ENCODE measurements at regions not wholly inside any gene's neighbourhood (a gene's known extent, or its start where the extent isn't known, plus 50 kb on each side); places are given as distances from the start of the nearest gene placed in this dataset.

GRCh38 chr2:173652767-173653431 lies 298.2 kb downstream of the CDCA7 start:
- H3K9me3 ChIP-seq (ENCODE audit: control insufficient read depth in 1 of 2, low read length in 2 of 2) = peaks cover 0 to 7% of the 10 kb centered on the region in 2 donors
- no peak overlapping the region for H3K27ac ChIP-seq (ENCODE audit: low read length)
- no peaks in the 10 kb centered on the region for H3K27me3 ChIP-seq (ENCODE audit: low read depth, low read length)
- no peaks in the 10 kb centered on the region for H3K4me1 ChIP-seq (ENCODE audit: control insufficient read depth in 1 of 2, insufficient read depth in 2 of 2, low read length in 2 of 2)
- H3K36me3 ChIP-seq (ENCODE audit: control insufficient read depth in 1 of 2, insufficient read depth in 2 of 2, low read length in 2 of 2) = no peaks in the 10 kb centered on the region
- no peak overlapping the region for H3K4me3 ChIP-seq (ENCODE audit: low read depth in 1 of 2, low read length in 2 of 2)

- Histone ChIP-seq H3K36me3 (ENCODE audit: control insufficient read depth in 1 of 2, insufficient read depth in 2 of 2, low read length in 2 of 2) (no peaks in the 10 kb centered on the region), H3K9me3 (ENCODE audit: control insufficient read depth in 1 of 2, low read length in 2 of 2) (peaks cover 0 to 7% of the 10 kb centered on the region in 2 donors), H3K4me3 (ENCODE audit: low read depth in 1 of 2, low read length in 2 of 2) (no peak overlapping the region), H3K27me3 (ENCODE audit: low read depth, low read length) (no peaks in the 10 kb centered on the region), H3K4me1 (ENCODE audit: control insufficient read depth in 1 of 2, insufficient read depth in 2 of 2, low read length in 2 of 2) (no peaks in the 10 kb centered on the region), H3K27ac (ENCODE audit: low read length) (no peak overlapping the region)
These were observed 298.7 kb downstream of the CDCA7 start for GRCh38 chr2:173653432-173653805.

GRCh38 chr2:173654161-173654895 lies 299.7 kb downstream of the CDCA7 start:
- H3K27ac ChIP-seq (ENCODE audit: low read length) = no peak overlapping the region
- no peaks in the 10 kb centered on the region for H3K27me3 ChIP-seq (ENCODE audit: low read depth, low read length)
- no peaks in the 10 kb centered on the region for H3K36me3 ChIP-seq (ENCODE audit: control insufficient read depth in 1 of 2, insufficient read depth in 2 of 2, low read length in 2 of 2)
- H3K9me3 ChIP-seq (ENCODE audit: control insufficient read depth in 1 of 2, low read length in 2 of 2) = peaks cover 0 to 7% of the 10 kb centered on the region in 2 donors
- no peaks in the 10 kb centered on the region for H3K4me1 ChIP-seq (ENCODE audit: control insufficient read depth in 1 of 2, insufficient read depth in 2 of 2, low read length in 2 of 2)
- no peak overlapping the region for H3K4me3 ChIP-seq (ENCODE audit: low read depth in 1 of 2, low read length in 2 of 2)

GRCh38 chr2:173654896-173655265 lies 300.2 kb downstream of the CDCA7 start:
- H3K27ac ChIP-seq (ENCODE audit: low read length) = no peak overlapping the region
- H3K4me3 ChIP-seq (ENCODE audit: low read depth in 1 of 2, low read length in 2 of 2) = no peak overlapping the region
- H3K27me3 ChIP-seq (ENCODE audit: low read depth, low read length) = no peaks in the 10 kb centered on the region
- no peaks in the 10 kb centered on the region for H3K36me3 ChIP-seq (ENCODE audit: control insufficient read depth in 1 of 2, insufficient read depth in 2 of 2, low read length in 2 of 2)
- no peaks in the 10 kb centered on the region for H3K4me1 ChIP-seq (ENCODE audit: control insufficient read depth in 1 of 2, insufficient read depth in 2 of 2, low read length in 2 of 2)
- H3K9me3 ChIP-seq (ENCODE audit: control insufficient read depth in 1 of 2, low read length in 2 of 2) = peaks cover 0 to 7% of the 10 kb centered on the region in 2 donors

- no peak overlapping the region for H3K4me3 ChIP-seq (ENCODE audit: low read depth in 1 of 2, low read length in 2 of 2)
- no peaks in the 10 kb centered on the region for H3K36me3 ChIP-seq (ENCODE audit: control insufficient read depth in 1 of 2, insufficient read depth in 2 of 2, low read length in 2 of 2)
- H3K27me3 ChIP-seq (ENCODE audit: low read depth, low read length) = no peaks in the 10 kb centered on the region
- no peaks in the 10 kb centered on the region for H3K4me1 ChIP-seq (ENCODE audit: control insufficient read depth in 1 of 2, insufficient read depth in 2 of 2, low read length in 2 of 2)
- H3K9me3 ChIP-seq (ENCODE audit: control insufficient read depth in 1 of 2, low read length in 2 of 2) = peaks cover 0 to 7% of the 10 kb centered on the region in 2 donors
- H3K27ac ChIP-seq (ENCODE audit: low read length) = no peak overlapping the region
These were observed 301.4 kb downstream of the CDCA7 start for GRCh38 chr2:173656086-173656485.

- Histone ChIP-seq H3K9me3 (ENCODE audit: control insufficient read depth in 1 of 2, low read length in 2 of 2) (no peaks in the 10 kb centered on the region), H3K4me1 (ENCODE audit: control insufficient read depth in 1 of 2, insufficient read depth in 2 of 2, low read length in 2 of 2) (no peaks in the 10 kb centered on the region), H3K27ac (ENCODE audit: low read length) (no peak overlapping the region), H3K27me3 (ENCODE audit: low read depth, low read length) (no peaks in the 10 kb centered on the region), H3K36me3 (ENCODE audit: control insufficient read depth in 1 of 2, insufficient read depth in 2 of 2, low read length in 2 of 2) (no peaks in the 10 kb centered on the region), H3K4me3 (ENCODE audit: low read depth in 1 of 2, low read length in 2 of 2) (no peak overlapping the region)
These were observed 303.5 kb downstream of the CDCA7 start for GRCh38 chr2:173657996-173658717.

- Histone ChIP-seq H3K36me3 (ENCODE audit: control insufficient read depth in 1 of 2, insufficient read depth in 2 of 2, low read length in 2 of 2) (no peaks in the 10 kb centered on the region), H3K4me3 (ENCODE audit: low read depth in 1 of 2, low read length in 2 of 2) (no peak overlapping the region), H3K4me1 (ENCODE audit: control insufficient read depth in 1 of 2, insufficient read depth in 2 of 2, low read length in 2 of 2) (no peaks in the 10 kb centered on the region), H3K9me3 (ENCODE audit: control insufficient read depth in 1 of 2, low read length in 2 of 2) (no peaks in the 10 kb centered on the region), H3K27ac (ENCODE audit: low read length) (no peak overlapping the region), H3K27me3 (ENCODE audit: low read depth, low read length) (no peaks in the 10 kb centered on the region)
These were observed 304.3 kb downstream of the CDCA7 start for GRCh38 chr2:173658946-173659371.

- Histone ChIP-seq H3K4me1 (ENCODE audit: control insufficient read depth in 1 of 2, insufficient read depth in 2 of 2, low read length in 2 of 2) (no peaks in the 10 kb centered on the region), H3K36me3 (ENCODE audit: control insufficient read depth in 1 of 2, insufficient read depth in 2 of 2, low read length in 2 of 2) (no peaks in the 10 kb centered on the region), H3K27me3 (ENCODE audit: low read depth, low read length) (no peaks in the 10 kb centered on the region), H3K4me3 (ENCODE audit: low read depth in 1 of 2, low read length in 2 of 2) (no peak overlapping the region), H3K9me3 (ENCODE audit: control insufficient read depth in 1 of 2, low read length in 2 of 2) (no peaks in the 10 kb centered on the region), H3K27ac (ENCODE audit: low read length) (no peak overlapping the region)
These were observed 304.8 kb downstream of the CDCA7 start for GRCh38 chr2:173659509-173659908.

- H3K27me3 ChIP-seq (ENCODE audit: low read depth, low read length) = no peaks in the 10 kb centered on the region
- no peaks in the 10 kb centered on the region for H3K36me3 ChIP-seq (ENCODE audit: control insufficient read depth in 1 of 2, insufficient read depth in 2 of 2, low read length in 2 of 2)
- no peak overlapping the region for H3K4me3 ChIP-seq (ENCODE audit: low read depth in 1 of 2, low read length in 2 of 2)
- H3K4me1 ChIP-seq (ENCODE audit: control insufficient read depth in 1 of 2, insufficient read depth in 2 of 2, low read length in 2 of 2) = no peaks in the 10 kb centered on the region
- H3K9me3 ChIP-seq (ENCODE audit: control insufficient read depth in 1 of 2, low read length in 2 of 2) = no peaks in the 10 kb centered on the region
- no peak overlapping the region for H3K27ac ChIP-seq (ENCODE audit: low read length)
These were observed 303.6 kb downstream of the SP3 start for GRCh38 chr2:173661586-173661985.

- Histone ChIP-seq H3K27ac (ENCODE audit: low read length) (no peak overlapping the region), H3K36me3 (ENCODE audit: control insufficient read depth in 1 of 2, insufficient read depth in 2 of 2, low read length in 2 of 2) (no peaks in the 10 kb centered on the region), H3K4me1 (ENCODE audit: control insufficient read depth in 1 of 2, insufficient read depth in 2 of 2, low read length in 2 of 2) (no peaks in the 10 kb centered on the region), H3K27me3 (ENCODE audit: low read depth, low read length) (no peaks in the 10 kb centered on the region), H3K4me3 (ENCODE audit: low read depth in 1 of 2, low read length in 2 of 2) (no peak overlapping the region), H3K9me3 (ENCODE audit: control insufficient read depth in 1 of 2, low read length in 2 of 2) (no peaks in the 10 kb centered on the region)
These were observed 301.8 kb downstream of the SP3 start for GRCh38 chr2:173663353-173663752.

- Histone ChIP-seq H3K4me1 (ENCODE audit: control insufficient read depth in 1 of 2, insufficient read depth in 2 of 2, low read length in 2 of 2) (no peaks in the 10 kb centered on the region), H3K27ac (ENCODE audit: low read length) (no peak overlapping the region), H3K4me3 (ENCODE audit: low read depth in 1 of 2, low read length in 2 of 2) (no peak overlapping the region), H3K27me3 (ENCODE audit: low read depth, low read length) (no peaks in the 10 kb centered on the region), H3K9me3 (ENCODE audit: control insufficient read depth in 1 of 2, low read length in 2 of 2) (no peaks in the 10 kb centered on the region), H3K36me3 (ENCODE audit: control insufficient read depth in 1 of 2, insufficient read depth in 2 of 2, low read length in 2 of 2) (no peaks in the 10 kb centered on the region)
These were observed 301.2 kb downstream of the SP3 start for GRCh38 chr2:173663835-173664512.

All from muscle layer of duodenum (tissue), 2 donors.